NB4 (cell line): ENCODE measurements at regions not wholly inside any gene's neighbourhood (a gene's known extent, or its start where the extent isn't known, plus 50 kb on each side); places are given as distances from the start of the nearest gene placed in this dataset.

Experiments
- MYC ChIP-seq: IDR thresholded peaks from 2 replicates; pipeline ENCODE4 v1.6.1; 2011; ENCODE audit warnings: low read depth, low read length
- POLR2A ChIP-seq: IDR thresholded peaks from 2 replicates; pipeline ENCODE4 v1.6.1; 2011; ENCODE audit warnings: mild to moderate bottlenecking; ENCODE audit not compliant: insufficient read length; ENCODE audit errors: extremely low read depth
- TF ChIP-seq, protein P1 (sequence below): IDR thresholded peaks from one replicate; pipeline ENCODE4 v1.5.1; 2012; ENCODE audit warnings: low read depth, low read length
- TF ChIP-seq, protein P2 (sequence below): IDR thresholded peaks from 2 replicates; pipeline ENCODE4 v1.6.1; 2011; ENCODE audit warnings: low read depth, low read length

DNA sequence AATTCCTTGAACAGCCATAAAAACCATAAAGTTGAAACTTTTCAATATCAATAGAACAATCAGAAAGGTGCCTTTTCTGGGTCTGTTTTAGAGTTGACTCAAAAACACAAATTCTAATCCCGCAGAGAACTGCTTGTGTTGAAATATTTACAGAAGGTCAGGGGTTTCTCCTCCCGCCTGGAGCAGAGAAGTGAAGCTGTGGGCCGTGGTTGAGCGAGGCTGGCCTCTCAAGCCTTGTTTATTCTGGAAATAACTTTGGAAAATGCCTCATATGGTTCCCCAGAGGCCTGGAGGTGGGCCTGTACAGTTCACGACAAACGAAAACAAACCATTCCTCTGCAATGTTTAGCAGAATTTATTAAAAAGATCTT is 90.8 kb upstream of the ERRFI1 start:
- TF ChIP-seq POLR2A (no peak), MYC (no peak)
- TF ChIP-seq, protein P1, sequence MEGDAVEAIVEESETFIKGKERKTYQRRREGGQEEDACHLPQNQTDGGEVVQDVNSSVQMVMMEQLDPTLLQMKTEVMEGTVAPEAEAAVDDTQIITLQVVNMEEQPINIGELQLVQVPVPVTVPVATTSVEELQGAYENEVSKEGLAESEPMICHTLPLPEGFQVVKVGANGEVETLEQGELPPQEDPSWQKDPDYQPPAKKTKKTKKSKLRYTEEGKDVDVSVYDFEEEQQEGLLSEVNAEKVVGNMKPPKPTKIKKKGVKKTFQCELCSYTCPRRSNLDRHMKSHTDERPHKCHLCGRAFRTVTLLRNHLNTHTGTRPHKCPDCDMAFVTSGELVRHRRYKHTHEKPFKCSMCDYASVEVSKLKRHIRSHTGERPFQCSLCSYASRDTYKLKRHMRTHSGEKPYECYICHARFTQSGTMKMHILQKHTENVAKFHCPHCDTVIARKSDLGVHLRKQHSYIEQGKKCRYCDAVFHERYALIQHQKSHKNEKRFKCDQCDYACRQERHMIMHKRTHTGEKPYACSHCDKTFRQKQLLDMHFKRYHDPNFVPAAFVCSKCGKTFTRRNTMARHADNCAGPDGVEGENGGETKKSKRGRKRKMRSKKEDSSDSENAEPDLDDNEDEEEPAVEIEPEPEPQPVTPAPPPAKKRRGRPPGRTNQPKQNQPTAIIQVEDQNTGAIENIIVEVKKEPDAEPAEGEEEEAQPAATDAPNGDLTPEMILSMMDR, result no peak
- TF ChIP-seq, protein P2, sequence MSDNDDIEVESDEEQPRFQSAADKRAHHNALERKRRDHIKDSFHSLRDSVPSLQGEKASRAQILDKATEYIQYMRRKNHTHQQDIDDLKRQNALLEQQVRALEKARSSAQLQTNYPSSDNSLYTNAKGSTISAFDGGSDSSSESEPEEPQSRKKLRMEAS, result no peak
